GM12878 (cell line): ENCODE measurements at regions not wholly inside any gene's neighbourhood (a gene's known extent, or its start where the extent isn't known, plus 50 kb on each side); places are given as distances from the start of the nearest gene placed in this dataset.

Source experiments
- CBX3 ChIP-seq: fragments of 200-600 bp; sonication (generic); IDR thresholded peaks from 2 replicates; pipeline ENCODE4 v1.6.1; 2016; ENCODE audit warnings: low read depth, borderline replicate concordance
- CUX1 ChIP-seq: IDR thresholded peaks from 2 replicates; pipeline ENCODE4 v1.6.1; 2012; ENCODE audit warnings: improper control_type of control experiment, low read depth, low read length; ENCODE audit not compliant: insufficient replicate concordance
- ELK1 ChIP-seq: IDR thresholded peaks from 2 replicates; pipeline ENCODE4 v1.6.1; 2012; ENCODE audit warnings: low read depth, low read length, improper control_type of control experiment
- GATAD2B ChIP-seq: fragments of 450-650 bp; conservative IDR thresholded peaks from 2 replicates; pipeline ENCODE4 v1.6.1; 2017; ENCODE audit warnings: low read depth, mild to moderate bottlenecking, moderate library complexity
- HSF1 ChIP-seq: fragments of 150-350 bp; IDR thresholded peaks from 2 replicates; pipeline ENCODE4 v1.6.1; 2014; ENCODE audit warnings: mild to moderate bottlenecking, low read depth, low read length
- IRF3 ChIP-seq: fragments of 450-650 bp; IDR thresholded peaks from 2 replicates; pipeline ENCODE4 v1.6.1; 2014; ENCODE audit warnings: mild to moderate bottlenecking
- IRF4 ChIP-seq: IDR thresholded peaks from 2 replicates; pipeline ENCODE4 v1.6.1; 2011; ENCODE audit warnings: low read depth, low read length
- IRF5 ChIP-seq: fragments of 450-650 bp; IDR thresholded peaks from 2 replicates; pipeline ENCODE4 v1.6.1; 2017; ENCODE audit warnings: borderline replicate concordance
- KAT2A ChIP-seq: conservative IDR thresholded peaks from 2 replicates; pipeline ENCODE4 v1.6.1; 2011; ENCODE audit warnings: low read depth, low read length; ENCODE audit not compliant: control insufficient read depth
- MEF2A ChIP-seq: IDR thresholded peaks from 2 replicates; pipeline ENCODE4 v1.6.1; 2011; ENCODE audit warnings: low read depth, mild to moderate bottlenecking, low read length, moderate library complexity; ENCODE audit not compliant: insufficient read depth
- PAX8 ChIP-seq: fragments of 450-650 bp; IDR thresholded peaks from 2 replicates; pipeline ENCODE4 v1.6.1; 2017; ENCODE audit warnings: mild to moderate bottlenecking, moderate library complexity
- RAD21 ChIP-seq: IDR thresholded peaks from 2 replicates; pipeline ENCODE4 v1.6.1; 2011; ENCODE audit warnings: mild to moderate bottlenecking, low read depth, low read length, moderate library complexity; ENCODE audit not compliant: insufficient read depth
- RFX5 ChIP-seq: IDR thresholded peaks from 2 replicates; pipeline ENCODE4 v1.6.1; 2011; ENCODE audit warnings: low read depth, low read length, improper control_type of control experiment
- SMARCA5 ChIP-seq: fragments of 450-650 bp; IDR thresholded peaks from 2 replicates; pipeline ENCODE4 v1.6.1; 2017; ENCODE audit warnings: mild to moderate bottlenecking
- SUZ12 ChIP-seq: fragments of 200-600 bp; sonication (generic); IDR thresholded peaks from one replicate; pipeline ENCODE4 v1.6.1; 2018; ENCODE audit warnings: antibody characterized with exemption, mild to moderate bottlenecking; ENCODE audit not compliant: unreplicated experiment
- YY1 ChIP-seq: IDR thresholded peaks from 2 replicates; pipeline ENCODE4 v1.6.1; 2011; ENCODE audit warnings: low read depth, mild to moderate bottlenecking, low read length
- ZBTB11 ChIP-seq: fragments of 450-650 bp; formaldehyde crosslinking; IDR thresholded peaks from 2 replicates; pipeline ENCODE4 v1.5.0; 2022; ENCODE audit warnings: mild to moderate bottlenecking, missing genetic modification characterization

GRCh38 chr10:90992462-90992861 lies 71.6 kb upstream of the ANKRD1 start (continued):
- TF ChIP-seq RFX5 (no peak), SMARCA5 (no peak), PAX8 (no peak), ZBTB11 (CRISPR knock-in tag) (no peak), GATAD2B (no peak), IRF5 (no peak), ELK1 (no peak), MEF2A (0 out of 2 replicates have a peak, but pooled peaks have one; percentile 60), IRF4 (no peak), RAD21 (no peak), HSF1 (no peak), IRF3 (no peak), CUX1 (no peak), YY1 (no peak), SUZ12 (no peak), KAT2A (no peak), CBX3 (no peak)
